ENCODE measurements at regions not wholly inside any gene's neighbourhood (a gene's known extent, or its start where the extent isn't known, plus 50 kb on each side); places are given as distances from the start of the nearest gene placed in this dataset.

- DNase-seq (ENCODE audit: low read depth) = no peak
- no peak for TF ChIP-seq CTCF (IDR thresholded peaks at IDR 0.05; ENCODE audit: control insufficient read depth, extremely low read depth, insufficient read depth)
- H3K4me3 ChIP-seq (ENCODE audit: low read depth, low read length) = no peak overlapping the region
Observed at GRCh38 chr5:114311968-114312367, 49.9 kb upstream of the KCNN2 start.

All from LNCaP clone FGC (cell line).